OCI-LY7 (cell line): ENCODE measurements at regions not wholly inside any gene's neighbourhood (a gene's known extent, or its start where the extent isn't known, plus 50 kb on each side); places are given as distances from the start of the nearest gene placed in this dataset.

ENCODE experiments used
- BruUV-seq: library from RNA; stranded (reverse); fragments of 400-500 nt; replicated peaks from 2 replicates; lab custom pipeline; 2021; lab: Mats Ljungman, UMichigan
- CTCF ChIA-PET: fragments of 300-600 bp; sonication (Branson Sonifier 250); formaldehyde crosslinking; loops from one replicate; lab custom pipeline; 2022; ENCODE audit warnings: antibody characterized with exemption; ENCODE audit not compliant: unreplicated experiment; lab: Charles Lee
- POLR2A ChIA-PET: fragments of 300-600 bp; sonication (Branson Sonifier 250); formaldehyde crosslinking; loops from one replicate; lab custom pipeline; 2022; ENCODE audit warnings: antibody characterized with exemption; lab: Charles Lee
- DNase-seq: peaks from one replicate; pipeline ENCODE4 v3.0.0-alpha.2; 2015; ENCODE audit warnings: low spot score
- H2AFZ ChIP-seq: fragments of 200-600 bp; sonication (generic), shearing (Covaris generic); 2 replicates; pipeline ENCODE4 v1.6.1; 2014; ENCODE audit warnings: mild to moderate bottlenecking, antibody characterized with exemption, low read length, moderate library complexity
- H3K27ac ChIP-seq: fragments of 200-600 bp; sonication (generic); 2 replicates; pipeline ENCODE4 v1.5.1; 2014; ENCODE audit warnings: mixed run types, low read depth, mild to moderate bottlenecking, moderate library complexity, low read length, inconsistent platforms; ENCODE audit not compliant: poor library complexity, severe bottlenecking
- H3K36me3 ChIP-seq: fragments of 200-600 bp; sonication (generic); 2 replicates; pipeline ENCODE4 v1.6.1; 2014; ENCODE audit warnings: mild to moderate bottlenecking, antibody characterized with exemption, low read length, moderate library complexity, mixed read lengths; ENCODE audit not compliant: insufficient read depth
- H3K4me1 ChIP-seq: fragments of 200-600 bp; sonication (generic); 2 replicates; pipeline ENCODE4 v1.5.1; 2014; ENCODE audit warnings: mild to moderate bottlenecking, low read length; ENCODE audit not compliant: insufficient read depth, poor library complexity, severe bottlenecking
- H3K4me2 ChIP-seq: fragments of 200-600 bp; sonication (generic); 2 replicates; pipeline ENCODE4 v1.6.1; 2014; ENCODE audit warnings: mild to moderate bottlenecking, low read length
- H3K4me3 ChIP-seq: fragments of 200-600 bp; sonication (generic); 2 replicates; pipeline ENCODE4 v1.5.1; 2014; ENCODE audit warnings: mild to moderate bottlenecking, low read depth, low read length; ENCODE audit not compliant: poor library complexity, severe bottlenecking
- H3K79me2 ChIP-seq: fragments of 200-600 bp; sonication (generic); 2 replicates; pipeline ENCODE4 v1.6.1; 2016; ENCODE audit warnings: low read depth, mild to moderate bottlenecking, low read length, moderate library complexity, mixed read lengths; ENCODE audit not compliant: insufficient read depth
- H3K9me2 ChIP-seq: fragments of 200-600 bp; sonication (generic); 2 replicates; pipeline ENCODE4 v1.6.1; 2016; ENCODE audit warnings: mild to moderate bottlenecking, low read length, mixed read lengths; ENCODE audit not compliant: insufficient read depth
- H3K9me3 ChIP-seq: fragments of 200-600 bp; sonication (generic); 2 replicates; pipeline ENCODE4 v1.6.1; 2014; ENCODE audit warnings: mild to moderate bottlenecking, mixed run types, low read length, mixed read lengths
- H4K20me1 ChIP-seq: fragments of 200-600 bp; sonication (generic); 2 replicates; pipeline ENCODE4 v1.6.1; 2014; ENCODE audit warnings: mild to moderate bottlenecking, antibody characterized with exemption, low read length, moderate library complexity, mixed read lengths; ENCODE audit not compliant: insufficient read depth
- CTCF ChIP-seq: fragments of 200-600 bp; sonication (generic); conservative IDR thresholded peaks from 2 replicates; pipeline ENCODE4 v1.5.1; 2014; ENCODE audit warnings: mild to moderate bottlenecking, antibody characterized with exemption, low read length, moderate library complexity, mixed read lengths
- EZH2phosphoT487 ChIP-seq: fragments of 200-600 bp; sonication (generic); IDR thresholded peaks from 2 replicates; pipeline ENCODE4 v1.6.1; 2018; ENCODE audit warnings: low read depth, borderline replicate concordance, mild to moderate bottlenecking, mixed run types, antibody characterized with exemption, low read length, moderate library complexity, mixed read lengths
- intact Hi-C: fragments of 100-400 bp; cut with micrococcal nuclease; formaldehyde crosslinking; loops from one replicate; pipeline ENCODE4 v1.10.0; 2022; ENCODE audit not compliant: unreplicated experiment

- Histone ChIP-seq H3K36me3 (no peaks in the 10 kb centered on the region), H3K4me1 (no peaks in the 10 kb centered on the region), H3K9me2 (no peaks in the 10 kb centered on the region), H3K4me3 (no peak overlapping the region), H4K20me1 (no peaks in the 10 kb centered on the region), H3K79me2 (no peaks in the 10 kb centered on the region), H3K4me2 (no peak overlapping the region), H3K27ac (no peak overlapping the region), H3K9me3 (no peaks in the 10 kb centered on the region), H2AFZ (no peak overlapping the region)
- DNase-seq = no peak
- BruUV-seq = no TSS peak
- no peak for TF ChIP-seq CTCF
- TF ChIP-seq EZH2phosphoT487 = no peak
- intact Hi-C loops = no loop called here
- CTCF ChIA-PET = no interaction called here
- POLR2A ChIA-PET = no interaction called here
Observed at GRCh38 chr4:61041527-61041926, 158.6 kb upstream of the ADGRL3 start.

- BruUV-seq = no TSS peak
- no peaks in the 10 kb centered on the region for H3K79me2 ChIP-seq
- POLR2A ChIA-PET = no interaction called here
- no peak for TF ChIP-seq EZH2phosphoT487
- TF ChIP-seq CTCF = no peak
- no peak overlapping the region for H2AFZ ChIP-seq
- DNase-seq = no peak
- no peak overlapping the region for H3K4me2 ChIP-seq
- CTCF ChIA-PET = no interaction called here
- H3K4me3 ChIP-seq = no peak overlapping the region
- H4K20me1 ChIP-seq = no peaks in the 10 kb centered on the region
- intact Hi-C loops = no loop called here
- no peaks in the 10 kb centered on the region for H3K9me2 ChIP-seq
- no peaks in the 10 kb centered on the region for H3K9me3 ChIP-seq
- H3K27ac ChIP-seq = no peak overlapping the region
- H3K4me1 ChIP-seq = no peaks in the 10 kb centered on the region
- no peaks in the 10 kb centered on the region for H3K36me3 ChIP-seq
Observed at GRCh38 chr4:61044837-61045236, 155.3 kb upstream of the ADGRL3 start.

DNA sequence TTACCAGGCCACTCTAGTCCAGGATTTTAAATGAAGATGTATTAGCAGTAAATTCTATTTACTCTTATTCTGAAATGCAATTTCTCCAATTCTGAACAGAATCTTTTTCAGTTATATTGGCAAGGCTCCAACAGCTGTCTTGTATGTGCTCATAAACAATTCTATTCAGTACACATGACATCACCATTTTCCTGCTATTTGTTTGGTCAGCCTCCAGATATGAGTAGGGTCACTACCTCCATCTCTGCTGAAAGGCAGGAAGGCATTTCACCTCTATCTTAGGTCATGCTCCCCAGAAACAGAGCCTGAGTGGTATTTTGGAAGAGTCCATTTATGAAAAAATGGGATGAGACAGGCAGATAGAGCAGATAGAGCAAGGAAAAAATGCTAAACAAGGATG is 151.1 kb upstream of the ADGRL3 start:
- H2AFZ ChIP-seq = no peak overlapping the region
- intact Hi-C loops = no loop called here
- no peaks in the 10 kb centered on the region for H3K9me2 ChIP-seq
- no peaks in the 10 kb centered on the region for H4K20me1 ChIP-seq
- POLR2A ChIA-PET = interaction anchor here (0.5 kb wide), 1 partner anchor 826 kb away, joined by 3 read pairs; no protein-coding TSS in a partner anchor
- no peaks in the 10 kb centered on the region for H3K36me3 ChIP-seq
- no peak overlapping the region for H3K4me2 ChIP-seq
- H3K9me3 ChIP-seq = no peaks in the 10 kb centered on the region
- no peak overlapping the region for H3K27ac ChIP-seq
- H3K4me3 ChIP-seq = no peak overlapping the region
- H3K4me1 ChIP-seq = no peaks in the 10 kb centered on the region
- no TSS peak for BruUV-seq
- H3K79me2 ChIP-seq = no peaks in the 10 kb centered on the region
- CTCF ChIA-PET = no interaction called here
- TF ChIP-seq EZH2phosphoT487 (no peak), CTCF (no peak)
- no peak for DNase-seq
